Fibroblast of lung (primary cell): ENCODE measurements at regions not wholly inside any gene's neighbourhood (a gene's known extent, or its start where the extent isn't known, plus 50 kb on each side); places are given as distances from the start of the nearest gene placed in this dataset.

Experiments
- DNase-seq, 2 donors: peaks; one replicate each; pipeline versions ENCODE4 v3.0.0 to v3.0.0-alpha.2; 2010; ENCODE audit warnings: low read depth in 2 of 2
- H2AFZ ChIP-seq: 2 replicates; pipeline ENCODE4 v1.5.1; 2012; ENCODE audit warnings: low read length, control low read depth, inconsistent platforms
- H3K27ac ChIP-seq: 2 replicates; pipeline ENCODE4 v1.5.1; 2011; ENCODE audit warnings: low read length, control low read depth; ENCODE audit not compliant: insufficient read depth
- H3K27me3 ChIP-seq: 2 replicates; pipeline ENCODE4 v1.5.1; 2011; ENCODE audit warnings: mild to moderate bottlenecking, low read length; ENCODE audit not compliant: control insufficient read depth, insufficient read depth
- H3K36me3 ChIP-seq: 2 replicates; pipeline ENCODE4 v1.5.1; 2011; ENCODE audit warnings: low read length; ENCODE audit not compliant: control insufficient read depth, insufficient read depth
- H3K4me1 ChIP-seq: 2 replicates; pipeline ENCODE4 v1.5.1; 2011; ENCODE audit warnings: low read length; ENCODE audit not compliant: control insufficient read depth, insufficient read depth; ENCODE audit errors: extremely low read depth
- H3K4me2 ChIP-seq: 2 replicates; pipeline ENCODE4 v1.5.1; 2011; ENCODE audit warnings: low read length, control low read depth; ENCODE audit not compliant: insufficient read depth; ENCODE audit errors: extremely low read depth
- H3K4me3 ChIP-seq, 4 experiments: fragments of 200-600 bp in 1 of 4; sonication (generic) in 1 of 4; replicated peaks in 1 of 4; 2 replicates each; pipeline ENCODE4 v1.5.1; 2011 to 2016; ENCODE audit warnings: low read length in 4 of 4, low read depth in 3 of 4, mild to moderate bottlenecking in 3 of 4, control low read depth in 2 of 4, inconsistent platforms in 1 of 4, mixed read lengths in 1 of 4; ENCODE audit not compliant: insufficient read depth in 1 of 4; ENCODE audit errors: control extremely low read depth in 1 of 4
- H3K79me2 ChIP-seq: 2 replicates; pipeline ENCODE4 v1.5.1; 2012; ENCODE audit warnings: mild to moderate bottlenecking, low read length, inconsistent platforms; ENCODE audit not compliant: control insufficient read depth, insufficient read depth
- H3K9ac ChIP-seq: 2 replicates; pipeline ENCODE4 v1.5.1; 2011; ENCODE audit warnings: mild to moderate bottlenecking, low read length, control low read depth; ENCODE audit not compliant: insufficient read depth
- H3K9me3 ChIP-seq: 2 replicates; pipeline ENCODE4 v1.5.1; 2012; ENCODE audit warnings: low read depth, low read length; ENCODE audit not compliant: control insufficient read depth, insufficient read depth
- H4K20me1 ChIP-seq: 2 replicates; pipeline ENCODE4 v1.5.1; 2011; ENCODE audit warnings: low read length; ENCODE audit not compliant: control insufficient read depth, insufficient read depth; ENCODE audit errors: extremely low read depth
- EZH2 ChIP-seq: IDR thresholded peaks from 2 replicates; pipeline ENCODE4 v1.5.1; 2012; ENCODE audit warnings: low read length, control low read depth, mild to moderate bottlenecking; ENCODE audit errors: missing control alignments
- TF ChIP-seq, protein P1 (sequence below), 2 donors: IDR thresholded peaks in 1 of 2; conservative IDR thresholded peaks in 1 of 2; 1 replicate in 1 of 2; 2 replicates in 1 of 2; pipeline ENCODE4 v1.5.1; 2011 to 2012; ENCODE audit warnings: low read length in 2 of 2, control low read depth in 1 of 2, inconsistent platforms in 1 of 2, low read depth in 1 of 2, mild to moderate bottlenecking in 1 of 2

GRCh38 chr3:13160619-13161018 is 87.4 kb upstream of the IQSEC1 start:
- TF ChIP-seq, protein P1, sequence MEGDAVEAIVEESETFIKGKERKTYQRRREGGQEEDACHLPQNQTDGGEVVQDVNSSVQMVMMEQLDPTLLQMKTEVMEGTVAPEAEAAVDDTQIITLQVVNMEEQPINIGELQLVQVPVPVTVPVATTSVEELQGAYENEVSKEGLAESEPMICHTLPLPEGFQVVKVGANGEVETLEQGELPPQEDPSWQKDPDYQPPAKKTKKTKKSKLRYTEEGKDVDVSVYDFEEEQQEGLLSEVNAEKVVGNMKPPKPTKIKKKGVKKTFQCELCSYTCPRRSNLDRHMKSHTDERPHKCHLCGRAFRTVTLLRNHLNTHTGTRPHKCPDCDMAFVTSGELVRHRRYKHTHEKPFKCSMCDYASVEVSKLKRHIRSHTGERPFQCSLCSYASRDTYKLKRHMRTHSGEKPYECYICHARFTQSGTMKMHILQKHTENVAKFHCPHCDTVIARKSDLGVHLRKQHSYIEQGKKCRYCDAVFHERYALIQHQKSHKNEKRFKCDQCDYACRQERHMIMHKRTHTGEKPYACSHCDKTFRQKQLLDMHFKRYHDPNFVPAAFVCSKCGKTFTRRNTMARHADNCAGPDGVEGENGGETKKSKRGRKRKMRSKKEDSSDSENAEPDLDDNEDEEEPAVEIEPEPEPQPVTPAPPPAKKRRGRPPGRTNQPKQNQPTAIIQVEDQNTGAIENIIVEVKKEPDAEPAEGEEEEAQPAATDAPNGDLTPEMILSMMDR (conservative IDR thresholded peaks at IDR 0.05 in 1 of 2, IDR thresholded peaks at IDR 0.05 in 1 of 2; ENCODE audit: low read depth in 1 of 2, low read length in 2 of 2): no peak
- no peak for TF ChIP-seq EZH2
- H3K4me2 ChIP-seq: no peak overlapping the region

DNA sequence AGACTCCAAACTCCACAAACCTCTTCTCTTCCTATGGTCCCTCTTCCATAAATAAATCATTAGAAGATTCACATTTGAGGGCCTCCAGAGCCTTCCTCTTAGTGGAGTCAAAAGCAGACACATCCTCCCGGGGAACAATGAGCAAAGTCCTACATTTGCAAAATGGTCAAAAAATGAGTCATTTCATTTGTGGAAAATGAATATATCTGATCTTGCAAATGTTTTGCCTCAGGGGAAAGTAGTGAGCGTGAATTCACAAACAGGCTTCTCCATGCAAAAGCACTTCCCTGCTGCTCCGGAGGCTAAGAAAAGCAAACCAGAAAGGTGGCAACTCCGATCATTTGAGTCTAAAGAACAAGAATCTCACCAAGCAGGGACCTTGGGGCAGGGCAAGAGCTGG is 86.7 kb upstream of the IQSEC1 start:
- Histone ChIP-seq H3K4me2 (no peak overlapping the region), H2AFZ (no peak overlapping the region), H3K4me3 (no peak overlapping the region), H3K9ac (no peak overlapping the region), H3K9me3 (no peaks in the 10 kb centered on the region), H3K79me2 (no peaks in the 10 kb centered on the region), H4K20me1 (no peaks in the 10 kb centered on the region), H3K4me1 (no peaks in the 10 kb centered on the region), H3K36me3 (no peaks in the 10 kb centered on the region), H3K27ac (no peak overlapping the region), H3K27me3 (no peaks in the 10 kb centered on the region)
- DNase-seq: no peak
- TF ChIP-seq, protein P1 (conservative IDR thresholded peaks at IDR 0.05 in 1 of 2, IDR thresholded peaks at IDR 0.05 in 1 of 2; ENCODE audit: low read depth in 1 of 2, low read length in 2 of 2): no peak
- TF ChIP-seq EZH2: no peak

More at GRCh38 chr3:13160619-13161018, 87.4 kb upstream of the IQSEC1 start:
- Histone ChIP-seq H3K79me2 (no peaks in the 10 kb centered on the region), H3K27ac (no peak overlapping the region), H3K36me3 (no peaks in the 10 kb centered on the region), H3K27me3 (no peaks in the 10 kb centered on the region), H3K9me3 (no peaks in the 10 kb centered on the region), H3K4me3 (no peak overlapping the region), H3K4me1 (no peaks in the 10 kb centered on the region), H4K20me1 (no peaks in the 10 kb centered on the region), H3K9ac (no peak overlapping the region), H2AFZ (no peak overlapping the region)
- DNase-seq: no peak

DNA sequence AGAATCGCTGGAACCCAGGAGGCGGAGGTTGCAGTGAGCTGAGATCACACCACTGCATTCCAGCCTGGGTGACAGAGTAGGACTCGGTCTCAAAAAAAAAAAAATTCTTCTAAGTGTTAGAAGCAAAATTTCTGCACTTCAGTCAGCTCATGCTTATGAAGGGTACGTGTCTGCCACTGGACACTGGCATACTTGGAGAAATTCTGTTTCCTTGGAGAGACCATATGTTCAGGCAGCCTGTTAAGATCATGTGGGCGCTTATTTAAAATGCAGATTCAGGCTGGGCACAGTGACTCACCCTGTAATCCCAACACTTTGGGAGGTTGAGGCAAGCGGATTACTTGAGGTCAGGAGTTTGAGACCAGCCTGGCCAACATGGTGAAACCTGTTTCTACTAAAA is 85.6 kb upstream of the IQSEC1 start:
- H3K36me3 ChIP-seq: no peaks in the 10 kb centered on the region
- no peak overlapping the region for H3K27ac ChIP-seq
- no peaks in the 10 kb centered on the region for H4K20me1 ChIP-seq
- H3K4me2 ChIP-seq: no peak overlapping the region
- no peak overlapping the region for H2AFZ ChIP-seq
- H3K4me1 ChIP-seq: no peaks in the 10 kb centered on the region
- no peak overlapping the region for H3K9ac ChIP-seq
- H3K4me3 ChIP-seq: no peak overlapping the region
- no peak for TF ChIP-seq EZH2
- TF ChIP-seq, protein P1 (conservative IDR thresholded peaks at IDR 0.05 in 1 of 2, IDR thresholded peaks at IDR 0.05 in 1 of 2; ENCODE audit: low read depth in 1 of 2, low read length in 2 of 2): no peak
- no peaks in the 10 kb centered on the region for H3K9me3 ChIP-seq
- no peak for DNase-seq
- no peaks in the 10 kb centered on the region for H3K79me2 ChIP-seq
- no peaks in the 10 kb centered on the region for H3K27me3 ChIP-seq
